SK-N-SH (cell line): ENCODE measurements at regions not wholly inside any gene's neighbourhood (a gene's known extent, or its start where the extent isn't known, plus 50 kb on each side); places are given as distances from the start of the nearest gene placed in this dataset.

ENCODE experiments used
- CTCF ChIA-PET: fragments of 300-600, 350-600 bp; formaldehyde crosslinking; extraction: SDS; loops from one replicate; lab custom pipeline; 2021; lab: Yijun Ruan, JAX
- POLR2A ChIA-PET: fragments of 350-600 bp; sonication (Branson Sonifier 250); formaldehyde crosslinking; extraction: SDS; loops from one replicate; lab custom pipeline; 2020; ENCODE audit warnings: antibody characterized with exemption, inconsistent platforms; lab: Yijun Ruan, JAX
- DNase-seq: peaks from one replicate; pipeline ENCODE4 v3.0.0; 2012
- H2AFZ ChIP-seq: fragments of 200-600 bp; sonication (generic); 2 replicates; pipeline ENCODE4 v1.8.1; 2016; ENCODE audit warnings: antibody characterized with exemption, mild to moderate bottlenecking, low read depth
- H3F3A ChIP-seq: fragments of 200-600 bp; sonication (generic); replicated peaks from 2 replicates; pipeline ENCODE3; 2016; ENCODE audit warnings: antibody characterized with exemption, mild to moderate bottlenecking; ENCODE audit not compliant: insufficient read depth
- H3K27ac ChIP-seq, 2 experiments: fragments of 200-500 bp in 1 of 2; fragments of 200-600 bp in 1 of 2; sonication (Bioruptor generic) in 1 of 2; sonication (generic), shearing (Covaris generic) in 1 of 2; 2 replicates each; pipeline versions ENCODE4 v1.5.1 to v1.6.1; 2014 to 2016; ENCODE audit warnings: low read depth in 2 of 2, inconsistent platforms in 1 of 2, low read length in 1 of 2, mild to moderate bottlenecking in 1 of 2, mixed read lengths in 1 of 2
- H3K27me3 ChIP-seq: fragments of 200-600 bp; sonication (generic), shearing (Covaris generic); 2 replicates; pipeline ENCODE4 v1.6.1; 2016; ENCODE audit warnings: mixed run types; ENCODE audit not compliant: insufficient read depth
- H3K36me3 ChIP-seq, 2 experiments: fragments of 200-500 bp in 1 of 2; fragments of 200-600 bp in 1 of 2; sonication (Bioruptor generic) in 1 of 2; sonication (generic) in 1 of 2; replicated peaks in 1 of 2; 2 replicates each; pipeline versions ENCODE3 to v1.5.1; 2014 to 2016; ENCODE audit warnings: low read length in 1 of 2, mild to moderate bottlenecking in 1 of 2; ENCODE audit not compliant: insufficient read depth in 2 of 2, control insufficient read depth in 1 of 2
- H3K4me1 ChIP-seq, 2 experiments: fragments of 200-500 bp in 1 of 2; fragments of 200-600 bp in 1 of 2; sonication (Bioruptor generic) in 1 of 2; sonication (generic), shearing (Covaris generic) in 1 of 2; 2 replicates each; pipeline versions ENCODE4 v1.5.1 to v1.6.1; 2014 to 2016; ENCODE audit warnings: low read depth in 1 of 2, low read length in 1 of 2, mixed run types in 1 of 2; ENCODE audit not compliant: insufficient read depth in 2 of 2, control insufficient read depth in 1 of 2
- H3K4me2 ChIP-seq: fragments of 200-600 bp; sonication (generic), shearing (Covaris generic); 2 replicates; pipeline ENCODE4 v1.6.1; 2017; ENCODE audit warnings: mixed run types
- H3K4me3 ChIP-seq, 2 experiments: fragments of 200-500 bp in 1 of 2; fragments of 200-600 bp in 1 of 2; sonication (Bioruptor generic) in 1 of 2; sonication (generic), shearing (Covaris generic) in 1 of 2; 2 replicates each; pipeline versions ENCODE4 v1.5.1 to v1.8.1; 2014 to 2016; ENCODE audit warnings: low read depth in 2 of 2, inconsistent platforms in 1 of 2, low read length in 1 of 2, mild to moderate bottlenecking in 1 of 2, mixed read lengths in 1 of 2, moderate library complexity in 1 of 2
- H3K79me2 ChIP-seq: fragments of 200-600 bp; sonication (generic); 2 replicates; pipeline ENCODE4 v1.8.1; 2017; ENCODE audit warnings: mild to moderate bottlenecking; ENCODE audit not compliant: insufficient read depth
- H3K9ac ChIP-seq: fragments of 200-600 bp; sonication (generic); 2 replicates; pipeline ENCODE4 v1.6.1; 2017; ENCODE audit warnings: mixed run types
- H3K9me2 ChIP-seq: fragments of 200-600 bp; sonication (generic); 2 replicates; pipeline ENCODE4 v1.6.1; 2017; ENCODE audit warnings: mixed run types
- H3K9me3 ChIP-seq: fragments of 200-600 bp; sonication (generic); 2 replicates; pipeline ENCODE4 v1.6.1; 2017; ENCODE audit warnings: mixed run types, mild to moderate bottlenecking, moderate library complexity
- H4K20me1 ChIP-seq: fragments of 200-600 bp; sonication (generic); 2 replicates; pipeline ENCODE4 v1.6.1; 2017; ENCODE audit warnings: mild to moderate bottlenecking, mixed run types; ENCODE audit not compliant: insufficient read depth
- CTCF ChIP-seq: fragments of 200-600 bp; sonication (generic); IDR thresholded peaks from 2 replicates; pipeline ENCODE4 v1.6.1; 2017; ENCODE audit warnings: antibody characterized with exemption, mild to moderate bottlenecking, moderate library complexity
- ELF1 ChIP-seq: IDR thresholded peaks from 2 replicates; pipeline ENCODE4 v1.4.0; 2012
- EP300 ChIP-seq, 2 experiments: IDR thresholded peaks; 2 replicates each; pipeline versions ENCODE4 v1.4.0 to v1.6.1; 2012; ENCODE audit warnings: borderline replicate concordance in 1 of 2, low read depth in 1 of 2, low read length in 1 of 2
- EZH2phosphoT487 ChIP-seq: fragments of 200-600 bp; sonication (generic); IDR thresholded peaks from 2 replicates; pipeline ENCODE4 v1.6.1; 2017; ENCODE audit warnings: low read depth, mixed run types, mild to moderate bottlenecking, antibody characterized with exemption, moderate library complexity, borderline replicate concordance
- FOSL2 ChIP-seq: IDR thresholded peaks from 2 replicates; pipeline ENCODE4 v1.4.0; 2012; ENCODE audit warnings: low read depth, mild to moderate bottlenecking, moderate library complexity, borderline replicate concordance
- FOXJ3 ChIP-seq: sonication (generic); formaldehyde crosslinking; IDR thresholded peaks from 2 replicates; pipeline ENCODE4 v1.5.1; 2020; ENCODE audit warnings: mild to moderate bottlenecking, missing genetic modification reagents
- FOXM1 ChIP-seq: IDR thresholded peaks from 2 replicates; pipeline ENCODE4 v1.4.0; 2012; ENCODE audit warnings: low read depth, mild to moderate bottlenecking
- GATA2 ChIP-seq: sonication (generic); formaldehyde crosslinking; IDR thresholded peaks from 2 replicates; pipeline ENCODE4 v1.5.0; 2020; ENCODE audit warnings: mild to moderate bottlenecking, missing genetic modification reagents
- MXI1 ChIP-seq: IDR thresholded peaks from 2 replicates; pipeline ENCODE4 v1.6.1; 2012; ENCODE audit warnings: mild to moderate bottlenecking, low read depth, low read length, improper control_type of control experiment
- NFIC ChIP-seq: IDR thresholded peaks from 2 replicates; pipeline ENCODE4 v1.4.0; 2012; ENCODE audit warnings: borderline replicate concordance
- POLR2AphosphoS5 ChIP-seq: IDR thresholded peaks from 2 replicates; pipeline ENCODE4 v1.6.1; 2012; ENCODE audit warnings: low read depth, low read length
- RAD21 ChIP-seq: IDR thresholded peaks from 2 replicates; pipeline ENCODE4 v1.6.1; 2012; ENCODE audit warnings: mild to moderate bottlenecking, low read length
- RFX5 ChIP-seq: IDR thresholded peaks from 2 replicates; pipeline ENCODE4 v1.6.1; 2012; ENCODE audit warnings: mild to moderate bottlenecking, improper control_type of control experiment, low read length
- TAF1 ChIP-seq: IDR thresholded peaks from 2 replicates; pipeline ENCODE4 v1.6.1; 2012; ENCODE audit warnings: low read depth, mild to moderate bottlenecking, low read length, moderate library complexity, borderline replicate concordance
- TCF12 ChIP-seq: IDR thresholded peaks from 2 replicates; pipeline ENCODE4 v1.4.0; 2012
- USF1 ChIP-seq: IDR thresholded peaks from 2 replicates; pipeline ENCODE4 v1.4.0; 2012; ENCODE audit warnings: low read depth, borderline replicate concordance
- WGBS: methylation state at CpG from one replicate; pipeline ENCODE4 v1.1.6; 2017; ENCODE audit warnings: low lambda C conversion rate; 5-methylcytosine and 5-hydroxymethylcytosine counted together
- TF ChIP-seq, protein P1 (sequence below): IDR thresholded peaks from 2 replicates; pipeline ENCODE4 v1.4.0; 2012; ENCODE audit warnings: low read depth, borderline replicate concordance
- TF ChIP-seq, protein P2 (sequence below): IDR thresholded peaks from 2 replicates; pipeline ENCODE4 v1.4.0; 2012; ENCODE audit warnings: low read depth

DNA sequence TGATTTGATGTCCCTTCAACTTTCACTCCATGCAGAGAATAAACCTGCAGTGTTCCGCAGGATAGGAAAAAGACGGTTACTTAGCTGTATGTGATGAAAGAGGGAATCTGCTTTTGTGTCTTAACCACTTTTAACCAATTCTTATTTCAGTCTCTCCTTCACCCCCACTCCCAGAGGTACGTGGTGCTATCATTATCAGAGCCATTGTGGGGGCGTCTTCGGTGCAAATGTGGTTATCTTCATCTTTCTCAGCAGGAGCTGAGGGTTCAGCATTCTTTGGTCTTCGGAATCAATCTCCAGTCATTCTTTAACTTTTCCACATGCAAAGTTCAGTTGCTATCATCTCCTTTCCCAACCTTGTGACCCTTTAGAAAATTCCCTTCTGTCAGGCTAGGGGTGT lies 219.9 kb upstream of the LYZL1 start:
- H2AFZ ChIP-seq, result no peak overlapping the region
- no peaks in the 10 kb centered on the region for H3K79me2 ChIP-seq
- no peak overlapping the region for H3K4me3 ChIP-seq
- H3K36me3 ChIP-seq, result no peaks in the 10 kb centered on the region
- no peaks in the 10 kb centered on the region for H3K9me2 ChIP-seq
- H3K27ac ChIP-seq, result no peak overlapping the region
- no peaks in the 10 kb centered on the region for H3K9me3 ChIP-seq
- no peak for DNase-seq
- TF ChIP-seq CTCF (no peak), FOXJ3 (no peak), MXI1 (no peak), USF1 (no peak)
- TF ChIP-seq, all 33 proteins: peak for 0
- ChIA-PET CTCF (interaction anchor here (1.2 to 1.5 kb wide), 2 partner anchors 10 to 14 kb away, joined by 3 to 5 read pairs; no protein-coding TSS in a partner anchor), POLR2A (no interaction called here)
- Histone ChIP-seq H3K27me3 (no peaks in the 10 kb centered on the region), H3K9ac (no peak overlapping the region), H3F3A (peaks cover 7% of the 10 kb centered on the region), H4K20me1 (no peaks in the 10 kb centered on the region), H3K4me2 (no peak overlapping the region), H3K4me1 (peaks cover 0 to 8% of the 10 kb centered on the region in 2 experiments; a peak in 2 of 4 replicates)
- 78% methylated on average over 6 of the region's 6 CpGs for whole genome bisulfite sequencing

- no peak overlapping the region for H2AFZ ChIP-seq
- H3K9me2 ChIP-seq, result no peaks in the 10 kb centered on the region
- no peak overlapping the region for H3K9ac ChIP-seq
- H3K36me3 ChIP-seq, result no peaks in the 10 kb centered on the region
- H3K27ac ChIP-seq, result no peak overlapping the region
- no peak for DNase-seq
- H3K4me3 ChIP-seq, result no peak overlapping the region
- H3K4me2 ChIP-seq, result no peak overlapping the region
- POLR2A ChIA-PET, result no interaction called here
- H4K20me1 ChIP-seq, result no peaks in the 10 kb centered on the region
- H3F3A ChIP-seq, result no peaks in the 10 kb centered on the region
- no peaks in the 10 kb centered on the region for H3K79me2 ChIP-seq
- TF ChIP-seq RAD21 (no peak), GATA2 (CRISPR knock-in tag) (no peak), TCF12 (no peak), EZH2phosphoT487 (no peak), FOXJ3 (no peak), TAF1 (no peak), RFX5 (no peak), POLR2AphosphoS5 (no peak), EP300 (IDR thresholded peaks at IDR 0.05; ENCODE audit: borderline replicate concordance in 1 of 2, low read depth in 1 of 2, low read length in 1 of 2) (no peak), FOXM1 (no peak), NFIC (no peak), ELF1 (no peak), USF1 (no peak), FOSL2 (no peak)
- TF ChIP-seq, protein P1, sequence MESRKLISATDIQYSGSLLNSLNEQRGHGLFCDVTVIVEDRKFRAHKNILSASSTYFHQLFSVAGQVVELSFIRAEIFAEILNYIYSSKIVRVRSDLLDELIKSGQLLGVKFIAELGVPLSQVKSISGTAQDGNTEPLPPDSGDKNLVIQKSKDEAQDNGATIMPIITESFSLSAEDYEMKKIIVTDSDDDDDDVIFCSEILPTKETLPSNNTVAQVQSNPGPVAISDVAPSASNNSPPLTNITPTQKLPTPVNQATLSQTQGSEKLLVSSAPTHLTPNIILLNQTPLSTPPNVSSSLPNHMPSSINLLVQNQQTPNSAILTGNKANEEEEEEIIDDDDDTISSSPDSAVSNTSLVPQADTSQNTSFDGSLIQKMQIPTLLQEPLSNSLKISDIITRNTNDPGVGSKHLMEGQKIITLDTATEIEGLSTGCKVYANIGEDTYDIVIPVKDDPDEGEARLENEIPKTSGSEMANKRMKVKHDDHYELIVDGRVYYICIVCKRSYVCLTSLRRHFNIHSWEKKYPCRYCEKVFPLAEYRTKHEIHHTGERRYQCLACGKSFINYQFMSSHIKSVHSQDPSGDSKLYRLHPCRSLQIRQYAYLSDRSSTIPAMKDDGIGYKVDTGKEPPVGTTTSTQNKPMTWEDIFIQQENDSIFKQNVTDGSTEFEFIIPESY, result no peak
- TF ChIP-seq, protein P2, sequence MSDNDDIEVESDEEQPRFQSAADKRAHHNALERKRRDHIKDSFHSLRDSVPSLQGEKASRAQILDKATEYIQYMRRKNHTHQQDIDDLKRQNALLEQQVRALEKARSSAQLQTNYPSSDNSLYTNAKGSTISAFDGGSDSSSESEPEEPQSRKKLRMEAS, result no peak
- CTCF ChIA-PET, result no interaction called here
- H3K9me3 ChIP-seq, result no peaks in the 10 kb centered on the region
- 67% methylated on average over 4 of the region's 4 CpGs for WGBS
- H3K27me3 ChIP-seq, result no peaks in the 10 kb centered on the region
- H3K4me1 ChIP-seq, result no peaks in the 10 kb centered on the region; a peak in 1 of 4 replicates
These were observed 218.9 kb upstream of the LYZL1 start for GRCh38 chr10:29069941-29070340.
